ENCODE measurements at regions not wholly inside any gene's neighbourhood (a gene's known extent, or its start where the extent isn't known, plus 50 kb on each side); places are given as distances from the start of the nearest gene placed in this dataset.

- TF ChIP-seq CTCF (IDR thresholded peaks at IDR 0.05; ENCODE audit: insufficient read depth, low read length, poor library complexity, severe bottlenecking) (no peak), EZH2phosphoT487 (conservative IDR thresholded peaks at IDR 0.05; ENCODE audit: low read length) (no peak)
Measured at GRCh38 chr2:10186868-10187535, 64.5 kb downstream of the RRM2 start.

Measured in SU-DHL-6 (cell line).